KOPT-K1 (cell line): ENCODE measurements at regions not wholly inside any gene's neighbourhood (a gene's known extent, or its start where the extent isn't known, plus 50 kb on each side); places are given as distances from the start of the nearest gene placed in this dataset.

Experiments
- H3K27ac ChIP-seq: fragments of 200-600 bp; sonication (generic); 2 replicates; pipeline ENCODE4 v1.5.1; 2016; ENCODE audit warnings: antibody characterized with exemption, mild to moderate bottlenecking, low read depth, low read length; ENCODE audit not compliant: poor library complexity, severe bottlenecking
- H3K36me3 ChIP-seq: fragments of 200-600 bp; sonication (generic); 2 replicates; pipeline ENCODE4 v1.5.1; 2017; ENCODE audit warnings: antibody characterized with exemption, mild to moderate bottlenecking, low read length, moderate library complexity; ENCODE audit not compliant: insufficient read depth
- H3K9me3 ChIP-seq: fragments of 200-600 bp; sonication (generic); 2 replicates; pipeline ENCODE4 v1.5.1; 2017; ENCODE audit warnings: antibody characterized with exemption, low read length, mild to moderate bottlenecking; ENCODE audit not compliant: insufficient read depth, poor library complexity, severe bottlenecking

DNA sequence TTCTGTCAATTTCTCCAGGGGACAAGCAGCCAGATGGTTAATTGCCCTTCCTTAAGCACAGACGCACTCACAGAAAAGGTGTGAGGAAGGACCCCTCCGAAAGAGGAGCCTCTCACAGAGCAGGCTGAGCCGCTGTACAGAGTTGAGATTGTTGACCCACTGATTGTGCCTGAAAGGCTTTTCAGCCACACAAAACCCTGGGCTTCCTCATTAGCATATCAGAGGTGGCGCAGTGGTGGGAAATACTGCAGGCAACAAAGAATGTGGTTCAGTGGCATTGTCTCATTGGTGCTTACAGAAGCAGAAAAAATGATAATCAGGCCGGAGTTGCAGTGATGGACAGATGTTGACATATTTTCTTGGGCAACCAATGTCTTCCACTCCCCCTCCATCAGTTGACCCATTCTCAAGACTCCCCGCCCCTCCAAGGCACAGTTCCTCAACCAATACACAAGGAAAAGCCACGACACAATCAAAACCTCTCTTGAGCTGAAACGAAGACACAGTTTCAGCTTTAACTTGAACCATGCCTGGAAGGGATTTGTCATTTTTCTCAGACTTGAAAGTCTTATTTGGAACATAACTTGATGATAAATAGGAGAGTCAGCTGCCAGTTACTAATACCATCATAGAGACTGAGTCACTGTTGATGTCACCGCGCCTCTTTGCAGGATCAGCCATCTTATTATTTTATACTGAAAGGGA lies 53.1 kb downstream of the ATXN3L start:
- Histone ChIP-seq H3K36me3 (no peaks in the 10 kb centered on the region), H3K27ac (no peak overlapping the region), H3K9me3 (no peaks in the 10 kb centered on the region)

DNA sequence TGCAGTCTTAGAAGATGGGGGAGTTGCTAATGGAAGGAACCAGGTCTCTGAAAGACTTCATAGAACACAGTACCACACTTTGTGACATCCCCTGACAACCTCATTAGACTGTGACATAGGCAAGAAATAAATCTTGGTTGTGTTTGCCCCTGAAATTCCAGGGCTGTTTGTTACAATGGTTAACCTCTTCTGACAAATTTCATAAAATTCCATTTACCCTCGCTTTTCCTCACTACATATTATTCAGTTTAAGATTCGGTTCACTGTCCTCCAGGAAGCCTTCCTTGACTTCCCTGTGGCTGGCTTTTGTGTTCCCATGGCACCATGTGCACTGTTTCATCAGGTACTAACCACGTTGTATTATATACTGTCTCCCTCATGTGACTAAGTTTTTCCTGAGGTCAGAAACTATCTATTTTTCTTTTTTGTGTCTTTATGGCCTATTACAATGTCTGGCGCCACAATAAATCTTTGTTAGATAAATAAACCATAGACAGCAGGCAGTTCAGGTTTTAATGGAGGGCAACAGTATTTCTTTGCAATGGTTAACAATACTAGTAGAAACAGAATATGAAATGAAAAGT lies 54.2 kb downstream of the ATXN3L start:
- Histone ChIP-seq H3K9me3 (no peaks in the 10 kb centered on the region), H3K36me3 (no peaks in the 10 kb centered on the region), H3K27ac (no peak overlapping the region)

DNA sequence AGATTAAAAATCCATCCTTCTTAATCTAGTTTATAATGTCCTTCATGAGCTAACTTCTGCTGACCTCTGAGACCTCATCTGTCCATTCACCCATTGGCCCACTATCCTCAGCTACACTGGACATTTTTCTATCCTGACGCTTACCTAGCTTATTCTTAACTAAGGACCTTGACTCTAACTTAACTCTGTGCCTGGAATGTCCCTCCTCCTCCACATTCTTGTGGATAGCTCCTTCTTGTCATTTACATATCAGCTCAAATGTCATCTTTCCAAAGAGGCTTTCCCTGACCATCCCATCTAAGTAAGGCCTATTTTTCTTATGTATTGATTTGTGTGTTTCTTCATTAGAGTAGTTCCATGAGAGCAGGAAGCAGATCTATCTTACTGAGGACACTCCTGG lies 54.7 kb downstream of the ATXN3L start:
- Histone ChIP-seq H3K9me3 (no peaks in the 10 kb centered on the region), H3K27ac (no peak overlapping the region), H3K36me3 (no peaks in the 10 kb centered on the region)

DNA sequence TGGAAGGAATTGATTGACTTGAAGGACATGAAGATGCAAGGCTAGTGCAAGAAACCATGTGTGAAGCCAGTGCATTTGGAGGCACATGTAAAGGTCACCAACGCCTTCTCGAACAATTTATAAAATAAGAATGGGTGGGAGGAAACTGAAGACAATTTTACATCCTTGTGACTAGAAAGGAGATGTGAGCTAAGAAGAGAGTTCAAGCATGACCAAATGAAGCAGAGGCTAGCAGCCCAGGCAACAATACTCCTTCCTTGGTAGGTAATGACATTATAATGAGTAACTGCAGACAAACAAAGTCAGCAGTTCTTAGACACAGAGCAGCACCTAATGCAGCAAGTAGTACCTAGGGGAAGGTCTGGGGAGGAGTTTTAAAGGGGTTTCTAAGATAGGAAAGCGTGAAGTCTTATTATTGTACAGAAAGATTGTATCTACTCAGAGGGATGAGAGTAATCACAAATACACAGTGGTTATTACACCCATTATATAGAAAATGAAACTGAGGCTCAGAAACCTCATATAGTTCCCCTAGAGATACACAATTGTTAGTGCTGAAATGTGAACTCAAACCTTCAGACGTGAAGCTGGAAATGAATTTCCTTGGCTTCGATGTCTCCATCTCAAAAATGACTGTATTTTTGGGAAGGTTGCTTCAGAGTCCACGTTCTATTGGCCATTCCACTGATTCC lies 56.1 kb downstream of the ATXN3L start:
- Histone ChIP-seq H3K36me3 (no peaks in the 10 kb centered on the region), H3K27ac (no peak overlapping the region), H3K9me3 (no peaks in the 10 kb centered on the region)

DNA sequence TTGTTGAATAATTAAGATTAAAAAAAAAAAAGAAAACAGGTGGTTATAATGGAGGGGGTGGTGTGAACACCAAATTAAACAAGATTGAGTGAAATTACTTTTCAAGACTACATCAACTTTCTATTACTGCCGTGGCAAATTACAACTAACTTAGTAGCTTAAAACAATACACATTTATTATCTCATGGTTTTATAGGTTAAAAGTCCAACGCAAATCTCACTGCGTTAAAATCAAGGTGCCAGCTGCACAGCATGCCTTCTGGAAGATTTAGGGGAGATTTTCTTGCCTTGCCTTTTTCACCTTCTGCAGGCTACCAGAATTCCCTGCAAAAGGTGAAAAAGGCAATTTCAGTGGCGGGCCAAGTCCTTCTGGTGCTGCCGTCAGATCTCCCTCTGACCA lies 58.5 kb downstream of the ATXN3L start:
- H3K36me3 ChIP-seq: no peaks in the 10 kb centered on the region
- no peak overlapping the region for H3K27ac ChIP-seq
- no peaks in the 10 kb centered on the region for H3K9me3 ChIP-seq

DNA sequence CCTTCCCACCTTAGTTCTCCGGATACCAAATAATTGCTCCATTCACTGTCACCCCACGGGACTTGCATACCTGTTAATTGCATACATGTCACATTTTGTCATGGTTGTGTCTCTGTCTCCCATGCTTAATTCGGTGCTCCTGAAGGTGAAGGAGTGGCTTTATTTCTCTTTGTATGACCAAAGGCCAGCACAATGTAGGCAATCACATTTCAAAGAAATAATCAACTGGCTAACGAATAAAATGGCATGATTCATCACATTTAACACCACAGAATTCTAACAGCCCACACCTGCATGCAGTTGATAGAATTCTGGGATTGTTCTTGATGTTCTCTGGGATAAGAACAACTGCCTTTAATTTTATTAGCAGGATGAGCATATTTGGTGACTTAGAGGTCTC lies 59.3 kb downstream of the ATXN3L start:
- H3K9me3 ChIP-seq: no peaks in the 10 kb centered on the region
- H3K36me3 ChIP-seq: no peaks in the 10 kb centered on the region
- no peak overlapping the region for H3K27ac ChIP-seq

DNA sequence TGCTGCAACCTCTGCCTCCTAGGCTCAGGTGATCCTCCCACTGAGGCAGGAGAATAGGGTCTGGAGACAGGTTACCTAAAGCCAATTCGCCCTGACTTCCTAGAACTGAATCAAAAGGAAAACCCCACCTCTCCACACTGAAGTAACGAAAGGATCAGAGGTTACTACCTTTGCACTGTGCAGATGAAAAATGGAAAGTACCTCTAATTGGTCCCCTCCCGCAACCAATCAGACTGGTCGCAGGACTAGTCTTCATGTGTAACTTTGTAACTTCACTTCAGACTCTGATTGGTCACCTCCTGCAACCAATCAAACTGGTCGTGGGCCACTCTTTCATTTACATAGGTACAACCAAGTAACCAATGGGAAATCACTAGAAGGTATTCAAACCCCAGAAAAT lies 61.1 kb downstream of the ATXN3L start:
- Histone ChIP-seq H3K27ac (no peak overlapping the region), H3K9me3 (no peaks in the 10 kb centered on the region), H3K36me3 (no peaks in the 10 kb centered on the region)

DNA sequence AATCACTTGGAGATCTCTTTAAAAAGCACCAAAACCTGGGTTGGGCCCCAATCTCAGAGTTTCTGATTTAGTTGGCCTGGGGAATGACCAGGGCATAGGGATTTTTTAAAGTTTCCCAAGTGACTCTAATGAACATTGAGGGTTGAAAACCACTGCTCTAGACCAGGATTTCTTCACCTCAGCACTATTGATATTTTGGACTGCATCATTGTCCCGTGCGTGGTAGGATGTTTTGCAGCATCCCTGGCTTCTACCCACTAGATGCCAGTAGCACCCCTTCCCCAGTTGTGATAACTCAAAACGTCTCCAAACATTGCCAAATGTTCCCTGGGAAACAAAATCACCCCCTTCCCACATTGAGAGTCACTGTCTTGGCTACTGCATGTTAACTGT lies 61.8 kb downstream of the ATXN3L start:
- H3K36me3 ChIP-seq: no peaks in the 10 kb centered on the region
- no peaks in the 10 kb centered on the region for H3K9me3 ChIP-seq
- H3K27ac ChIP-seq: no peak overlapping the region

DNA sequence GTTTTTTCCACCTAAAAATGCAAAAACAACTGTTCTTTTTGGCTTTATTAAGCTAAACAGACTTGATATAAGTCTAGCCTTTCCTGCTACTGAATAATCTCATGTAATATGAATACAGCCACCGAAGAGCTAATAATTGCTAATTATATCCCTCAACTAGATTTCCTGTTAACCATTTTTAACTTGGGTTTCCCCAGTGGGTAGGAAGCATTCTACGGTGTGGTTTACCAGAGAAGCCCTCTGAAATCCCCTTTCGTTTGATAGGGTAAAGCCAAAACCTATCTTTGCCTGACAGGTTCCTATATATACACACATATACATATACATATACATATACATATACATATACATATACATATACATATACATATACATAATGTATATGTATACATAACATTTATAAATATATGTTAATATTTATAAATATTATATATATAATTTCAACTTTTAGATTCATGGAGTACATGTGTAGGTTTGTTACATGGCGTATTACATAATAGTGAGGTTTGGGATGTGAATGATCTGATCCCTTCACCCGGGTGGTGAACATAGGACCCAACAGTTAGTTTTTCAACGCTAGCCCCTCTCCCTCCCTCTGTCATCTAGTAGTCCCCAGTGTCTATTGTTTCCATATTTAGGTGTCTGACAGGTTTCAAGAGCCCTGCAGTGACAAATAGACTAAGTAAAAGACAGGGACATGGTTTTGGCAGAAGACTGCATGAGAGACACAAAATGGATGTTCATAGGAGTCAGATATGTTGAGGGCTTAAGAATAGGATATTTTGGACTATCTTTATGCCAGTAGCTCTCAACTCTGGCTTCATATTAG lies 62.4 kb downstream of the ATXN3L start:
- H3K27ac ChIP-seq: no peak overlapping the region
- H3K9me3 ChIP-seq: no peaks in the 10 kb centered on the region
- H3K36me3 ChIP-seq: no peaks in the 10 kb centered on the region

DNA sequence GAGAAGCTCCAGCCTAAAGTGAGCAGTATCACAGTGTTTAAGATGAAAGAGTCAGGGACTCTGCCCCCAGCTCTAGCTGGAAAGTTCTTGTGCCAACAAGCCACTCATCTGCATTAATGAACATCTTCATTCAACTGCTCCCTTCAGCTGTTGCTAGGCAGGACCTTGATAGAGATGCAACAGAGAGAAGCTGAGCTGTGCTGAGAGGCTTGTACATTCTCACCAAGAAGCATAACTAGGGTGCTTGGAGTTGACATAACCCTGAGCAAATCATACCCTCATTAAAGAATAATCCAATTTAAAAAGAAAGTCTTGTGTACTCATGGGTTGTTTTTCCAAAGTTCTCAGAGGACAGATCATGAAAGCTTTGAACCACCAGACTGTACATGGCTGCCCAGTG lies 63.2 kb downstream of the ATXN3L start:
- Histone ChIP-seq H3K36me3 (no peaks in the 10 kb centered on the region), H3K9me3 (no peaks in the 10 kb centered on the region), H3K27ac (no peak overlapping the region)

DNA sequence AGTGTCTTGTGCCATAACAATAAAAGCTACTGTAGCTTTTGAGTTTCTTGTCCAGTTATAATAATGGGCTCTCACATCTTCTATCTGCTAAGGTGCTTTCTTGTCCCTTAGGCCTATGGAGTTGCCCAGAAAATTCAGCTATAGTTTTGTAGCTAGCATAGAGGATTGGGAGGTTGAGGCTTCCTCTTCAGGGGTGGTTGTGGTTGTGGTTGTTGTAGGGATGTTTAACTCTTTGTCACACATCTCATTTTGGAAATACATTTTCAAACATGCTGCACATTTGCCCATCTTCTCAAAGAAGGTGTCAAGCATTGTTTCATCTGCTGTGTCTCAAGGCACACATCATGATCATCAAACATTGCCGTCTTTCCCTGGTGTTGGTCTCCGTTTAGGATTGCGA lies 65.0 kb downstream of the ATXN3L start:
- no peaks in the 10 kb centered on the region for H3K36me3 ChIP-seq
- H3K9me3 ChIP-seq: no peaks in the 10 kb centered on the region
- no peak overlapping the region for H3K27ac ChIP-seq

DNA sequence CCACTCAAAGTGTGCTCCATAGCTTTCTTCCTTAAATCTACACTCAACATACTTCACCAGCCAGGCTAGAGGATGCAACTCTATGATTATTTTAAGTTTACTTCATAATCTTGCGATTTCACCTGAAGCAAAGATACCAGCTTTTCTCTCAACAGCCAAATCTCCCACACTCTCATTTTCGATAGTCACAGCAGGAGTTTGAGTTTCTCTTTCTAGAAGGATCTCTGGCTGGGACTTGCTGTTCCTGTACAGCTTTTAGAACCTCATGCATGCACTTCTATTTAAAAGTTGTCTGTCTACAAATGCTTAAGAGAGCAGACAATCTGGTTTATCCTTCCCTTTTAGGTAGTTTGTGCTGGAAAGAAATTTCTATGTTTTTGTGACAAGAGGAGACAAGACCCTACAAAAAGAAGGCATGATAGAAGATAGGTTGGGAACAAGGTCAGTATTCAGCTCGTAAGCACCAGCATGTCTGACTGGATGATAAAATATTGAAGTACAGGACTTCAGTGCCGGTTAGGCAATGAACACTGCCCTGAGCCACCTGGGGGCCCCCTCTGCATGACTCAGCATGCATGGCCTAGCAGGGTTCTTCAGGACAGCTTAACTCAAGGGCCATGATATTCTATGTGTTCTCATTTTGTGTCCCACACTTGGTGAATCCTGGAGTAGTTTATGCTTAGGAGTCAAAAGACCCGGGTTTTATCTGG lies 65.6 kb downstream of the ATXN3L start:
- no peaks in the 10 kb centered on the region for H3K9me3 ChIP-seq
- no peak overlapping the region for H3K27ac ChIP-seq
- no peaks in the 10 kb centered on the region for H3K36me3 ChIP-seq

DNA sequence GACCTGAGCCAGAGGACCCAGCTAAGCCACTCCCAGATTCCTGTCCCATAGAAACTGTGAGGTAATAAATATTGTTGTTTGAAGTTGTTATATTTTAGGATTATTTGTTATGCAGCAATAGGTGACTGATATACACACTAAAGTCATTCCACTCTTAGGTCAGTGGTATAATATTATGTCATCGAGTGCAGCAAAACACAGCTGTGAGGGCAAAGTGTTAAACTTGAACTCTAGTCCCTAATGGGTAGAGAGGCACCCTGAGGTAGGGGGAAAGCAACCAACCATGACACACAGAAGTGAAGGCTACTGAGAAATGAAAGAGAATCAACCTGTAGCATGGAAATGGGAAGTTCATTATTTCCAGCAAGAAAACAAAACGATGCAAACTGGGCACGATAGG lies 66.6 kb downstream of the ATXN3L start:
- Histone ChIP-seq H3K27ac (no peak overlapping the region), H3K36me3 (no peaks in the 10 kb centered on the region), H3K9me3 (no peaks in the 10 kb centered on the region)

DNA sequence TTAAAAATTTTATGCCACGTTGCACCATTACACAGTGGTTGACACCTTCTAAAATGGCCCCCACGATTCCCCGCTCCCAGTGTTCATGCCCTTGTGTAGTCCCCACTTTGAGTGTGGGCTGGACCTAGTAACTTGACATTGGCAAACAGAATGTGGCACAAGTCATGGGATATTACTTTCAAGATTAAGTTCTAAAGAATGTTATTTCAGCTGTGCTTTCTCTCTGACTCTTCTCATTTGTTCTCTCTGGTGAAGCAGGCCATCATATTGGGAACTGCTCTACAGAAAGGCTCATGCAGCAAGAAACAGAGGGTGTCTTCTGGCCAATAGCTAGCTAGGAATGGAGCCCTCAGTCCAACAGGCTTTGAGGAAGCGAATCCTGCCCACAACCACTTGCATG lies 67.1 kb downstream of the ATXN3L start:
- Histone ChIP-seq H3K36me3 (no peaks in the 10 kb centered on the region), H3K9me3 (no peaks in the 10 kb centered on the region), H3K27ac (no peak overlapping the region)
